Right lobe of liver (tissue), 4 donors: ENCODE measurements at regions not wholly inside any gene's neighbourhood (a gene's known extent, or its start where the extent isn't known, plus 50 kb on each side); places are given as distances from the start of the nearest gene placed in this dataset.

Source experiments
- POLR2A ChIP-seq: fragments of 450-650 bp; IDR thresholded peaks from one replicate; pipeline ENCODE4 v1.6.1; 2017; ENCODE audit warnings: antibody characterized with exemption, mild to moderate bottlenecking
- TF ChIP-seq, protein P1 (sequence below), 4 donors: fragments of 200-600 bp in 3 of 4; fragments of 450-650 bp in 1 of 4; IDR thresholded peaks; one replicate each; pipeline versions ENCODE4 v1.5.1 to v1.8.0; 2016 to 2022; ENCODE audit warnings: antibody characterized with exemption in 4 of 4, mild to moderate bottlenecking in 2 of 4
- donor health status: DM: no; HTN: no; CAD: no.
- donor health status: DM: no; HTN: no; CAD: no.
- donor health status: DM: no; HTN: yes; CAD: no.

DNA sequence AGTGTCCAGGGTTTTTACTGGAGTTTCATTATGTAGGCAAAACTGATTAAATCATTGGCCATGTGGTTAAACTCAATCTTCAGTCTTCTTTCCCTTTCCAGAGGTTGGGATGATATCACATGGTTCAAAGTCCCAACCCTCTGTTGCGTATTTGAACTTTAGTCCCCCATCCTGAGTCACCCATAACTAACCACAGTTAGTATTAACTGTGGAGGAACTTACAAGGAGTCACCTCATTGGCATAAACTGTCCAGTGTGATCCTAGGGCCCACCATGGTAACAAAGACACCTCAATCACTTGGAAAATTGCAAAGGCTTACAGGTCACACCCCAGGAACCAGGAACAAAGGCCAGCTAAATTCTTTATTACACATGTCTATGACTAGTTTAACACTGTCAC lies 188.5 kb downstream of the COX7C start:
- TF ChIP-seq POLR2A, result no peak
- TF ChIP-seq, protein P1, sequence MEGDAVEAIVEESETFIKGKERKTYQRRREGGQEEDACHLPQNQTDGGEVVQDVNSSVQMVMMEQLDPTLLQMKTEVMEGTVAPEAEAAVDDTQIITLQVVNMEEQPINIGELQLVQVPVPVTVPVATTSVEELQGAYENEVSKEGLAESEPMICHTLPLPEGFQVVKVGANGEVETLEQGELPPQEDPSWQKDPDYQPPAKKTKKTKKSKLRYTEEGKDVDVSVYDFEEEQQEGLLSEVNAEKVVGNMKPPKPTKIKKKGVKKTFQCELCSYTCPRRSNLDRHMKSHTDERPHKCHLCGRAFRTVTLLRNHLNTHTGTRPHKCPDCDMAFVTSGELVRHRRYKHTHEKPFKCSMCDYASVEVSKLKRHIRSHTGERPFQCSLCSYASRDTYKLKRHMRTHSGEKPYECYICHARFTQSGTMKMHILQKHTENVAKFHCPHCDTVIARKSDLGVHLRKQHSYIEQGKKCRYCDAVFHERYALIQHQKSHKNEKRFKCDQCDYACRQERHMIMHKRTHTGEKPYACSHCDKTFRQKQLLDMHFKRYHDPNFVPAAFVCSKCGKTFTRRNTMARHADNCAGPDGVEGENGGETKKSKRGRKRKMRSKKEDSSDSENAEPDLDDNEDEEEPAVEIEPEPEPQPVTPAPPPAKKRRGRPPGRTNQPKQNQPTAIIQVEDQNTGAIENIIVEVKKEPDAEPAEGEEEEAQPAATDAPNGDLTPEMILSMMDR (IDR thresholded peaks at IDR 0.05), result no peak
